H1 (cell line): ENCODE measurements at regions not wholly inside any gene's neighbourhood (a gene's known extent, or its start where the extent isn't known, plus 50 kb on each side); places are given as distances from the start of the nearest gene placed in this dataset.

Experiments
- BCL11A ChIP-seq, 2 experiments: IDR thresholded peaks; one replicate each; pipeline ENCODE4 v1.6.1; 2011; ENCODE audit warnings: low read depth in 2 of 2, low read length in 2 of 2, mild to moderate bottlenecking in 2 of 2
- CEBPB ChIP-seq: IDR thresholded peaks from 2 replicates; pipeline ENCODE4 v1.6.1; 2012; ENCODE audit warnings: low read depth, low read length
- EP300 ChIP-seq, 2 experiments: IDR thresholded peaks; 1 replicate in 1 of 2; 2 replicates in 1 of 2; pipeline ENCODE4 v1.6.1; 2011 to 2012; ENCODE audit warnings: low read depth in 2 of 2, low read length in 2 of 2, mild to moderate bottlenecking in 2 of 2, borderline replicate concordance in 1 of 2, inconsistent platforms in 1 of 2, moderate library complexity in 1 of 2
- JUN ChIP-seq: IDR thresholded peaks from 2 replicates; pipeline ENCODE4 v1.6.1; 2011; ENCODE audit warnings: low read depth, mild to moderate bottlenecking, improper control_type of control experiment, low read length
- KDM1A ChIP-seq: fragments of 200-600, 300-600 bp; sonication (generic); IDR thresholded peaks from 2 replicates; pipeline ENCODE4 v1.7.1; 2016; ENCODE audit warnings: mild to moderate bottlenecking, low read length, borderline replicate concordance
- PHF8 ChIP-seq: fragments of 200-600 bp; sonication (generic); conservative IDR thresholded peaks from 2 replicates; pipeline ENCODE4 v1.7.1; 2012; ENCODE audit warnings: low read depth, mild to moderate bottlenecking, inconsistent platforms, low read length, moderate library complexity
- POLR2A ChIP-seq, 2 experiments: IDR thresholded peaks; 1 replicate in 1 of 2; 2 replicates in 1 of 2; pipeline ENCODE4 v1.6.1; 2011; ENCODE audit warnings: low read depth in 2 of 2, low read length in 2 of 2, mild to moderate bottlenecking in 2 of 2; ENCODE audit errors: control extremely low read depth in 1 of 2
- POLR2AphosphoS5 ChIP-seq: IDR thresholded peaks from 2 replicates; pipeline ENCODE4 v1.6.1; 2011; ENCODE audit warnings: low read depth, low read length
- RFX5 ChIP-seq: IDR thresholded peaks from 2 replicates; pipeline ENCODE4 v1.6.1; 2011; ENCODE audit warnings: low read depth, low read length, improper control_type of control experiment, borderline replicate concordance
- SAP30 ChIP-seq: fragments of 300-600 bp; sonication (generic); IDR thresholded peaks from 2 replicates; pipeline ENCODE4 v1.7.1; 2012; ENCODE audit warnings: low read length, moderate library complexity, mild to moderate bottlenecking, inconsistent platforms; ENCODE audit not compliant: insufficient read depth, insufficient replicate concordance
- SIRT6 ChIP-seq: IDR thresholded peaks from one replicate; pipeline ENCODE4 v1.7.1; 2012; ENCODE audit warnings: low read length, inconsistent platforms
- TF ChIP-seq, protein P1 (sequence below): fragments of 300-600 bp; sonication (generic); IDR thresholded peaks from 2 replicates; pipeline ENCODE4 v1.7.1; 2012; ENCODE audit warnings: low read length, moderate library complexity, mild to moderate bottlenecking, inconsistent platforms; ENCODE audit not compliant: insufficient replicate concordance

DNA sequence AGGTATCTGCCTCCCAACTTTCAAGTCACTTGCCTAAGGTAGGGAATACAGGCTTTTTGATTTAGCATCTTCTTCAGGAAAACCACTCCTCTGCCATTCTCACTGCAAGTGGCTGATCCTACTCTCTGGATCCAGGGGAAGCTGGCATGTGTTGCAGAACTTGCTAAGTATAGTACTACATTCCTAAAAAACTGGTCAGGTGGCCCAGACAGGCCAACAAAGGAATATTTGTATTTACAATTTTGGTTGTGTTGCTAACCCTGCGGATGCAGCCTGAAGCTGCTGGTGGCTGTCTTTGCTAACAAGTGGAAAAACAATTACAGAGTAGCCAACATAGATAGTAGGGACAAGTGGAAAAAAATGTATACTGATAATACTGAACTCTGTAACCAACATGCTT is 222.5 kb upstream of the STARD13 start (continued):
- TF ChIP-seq, protein P1, sequence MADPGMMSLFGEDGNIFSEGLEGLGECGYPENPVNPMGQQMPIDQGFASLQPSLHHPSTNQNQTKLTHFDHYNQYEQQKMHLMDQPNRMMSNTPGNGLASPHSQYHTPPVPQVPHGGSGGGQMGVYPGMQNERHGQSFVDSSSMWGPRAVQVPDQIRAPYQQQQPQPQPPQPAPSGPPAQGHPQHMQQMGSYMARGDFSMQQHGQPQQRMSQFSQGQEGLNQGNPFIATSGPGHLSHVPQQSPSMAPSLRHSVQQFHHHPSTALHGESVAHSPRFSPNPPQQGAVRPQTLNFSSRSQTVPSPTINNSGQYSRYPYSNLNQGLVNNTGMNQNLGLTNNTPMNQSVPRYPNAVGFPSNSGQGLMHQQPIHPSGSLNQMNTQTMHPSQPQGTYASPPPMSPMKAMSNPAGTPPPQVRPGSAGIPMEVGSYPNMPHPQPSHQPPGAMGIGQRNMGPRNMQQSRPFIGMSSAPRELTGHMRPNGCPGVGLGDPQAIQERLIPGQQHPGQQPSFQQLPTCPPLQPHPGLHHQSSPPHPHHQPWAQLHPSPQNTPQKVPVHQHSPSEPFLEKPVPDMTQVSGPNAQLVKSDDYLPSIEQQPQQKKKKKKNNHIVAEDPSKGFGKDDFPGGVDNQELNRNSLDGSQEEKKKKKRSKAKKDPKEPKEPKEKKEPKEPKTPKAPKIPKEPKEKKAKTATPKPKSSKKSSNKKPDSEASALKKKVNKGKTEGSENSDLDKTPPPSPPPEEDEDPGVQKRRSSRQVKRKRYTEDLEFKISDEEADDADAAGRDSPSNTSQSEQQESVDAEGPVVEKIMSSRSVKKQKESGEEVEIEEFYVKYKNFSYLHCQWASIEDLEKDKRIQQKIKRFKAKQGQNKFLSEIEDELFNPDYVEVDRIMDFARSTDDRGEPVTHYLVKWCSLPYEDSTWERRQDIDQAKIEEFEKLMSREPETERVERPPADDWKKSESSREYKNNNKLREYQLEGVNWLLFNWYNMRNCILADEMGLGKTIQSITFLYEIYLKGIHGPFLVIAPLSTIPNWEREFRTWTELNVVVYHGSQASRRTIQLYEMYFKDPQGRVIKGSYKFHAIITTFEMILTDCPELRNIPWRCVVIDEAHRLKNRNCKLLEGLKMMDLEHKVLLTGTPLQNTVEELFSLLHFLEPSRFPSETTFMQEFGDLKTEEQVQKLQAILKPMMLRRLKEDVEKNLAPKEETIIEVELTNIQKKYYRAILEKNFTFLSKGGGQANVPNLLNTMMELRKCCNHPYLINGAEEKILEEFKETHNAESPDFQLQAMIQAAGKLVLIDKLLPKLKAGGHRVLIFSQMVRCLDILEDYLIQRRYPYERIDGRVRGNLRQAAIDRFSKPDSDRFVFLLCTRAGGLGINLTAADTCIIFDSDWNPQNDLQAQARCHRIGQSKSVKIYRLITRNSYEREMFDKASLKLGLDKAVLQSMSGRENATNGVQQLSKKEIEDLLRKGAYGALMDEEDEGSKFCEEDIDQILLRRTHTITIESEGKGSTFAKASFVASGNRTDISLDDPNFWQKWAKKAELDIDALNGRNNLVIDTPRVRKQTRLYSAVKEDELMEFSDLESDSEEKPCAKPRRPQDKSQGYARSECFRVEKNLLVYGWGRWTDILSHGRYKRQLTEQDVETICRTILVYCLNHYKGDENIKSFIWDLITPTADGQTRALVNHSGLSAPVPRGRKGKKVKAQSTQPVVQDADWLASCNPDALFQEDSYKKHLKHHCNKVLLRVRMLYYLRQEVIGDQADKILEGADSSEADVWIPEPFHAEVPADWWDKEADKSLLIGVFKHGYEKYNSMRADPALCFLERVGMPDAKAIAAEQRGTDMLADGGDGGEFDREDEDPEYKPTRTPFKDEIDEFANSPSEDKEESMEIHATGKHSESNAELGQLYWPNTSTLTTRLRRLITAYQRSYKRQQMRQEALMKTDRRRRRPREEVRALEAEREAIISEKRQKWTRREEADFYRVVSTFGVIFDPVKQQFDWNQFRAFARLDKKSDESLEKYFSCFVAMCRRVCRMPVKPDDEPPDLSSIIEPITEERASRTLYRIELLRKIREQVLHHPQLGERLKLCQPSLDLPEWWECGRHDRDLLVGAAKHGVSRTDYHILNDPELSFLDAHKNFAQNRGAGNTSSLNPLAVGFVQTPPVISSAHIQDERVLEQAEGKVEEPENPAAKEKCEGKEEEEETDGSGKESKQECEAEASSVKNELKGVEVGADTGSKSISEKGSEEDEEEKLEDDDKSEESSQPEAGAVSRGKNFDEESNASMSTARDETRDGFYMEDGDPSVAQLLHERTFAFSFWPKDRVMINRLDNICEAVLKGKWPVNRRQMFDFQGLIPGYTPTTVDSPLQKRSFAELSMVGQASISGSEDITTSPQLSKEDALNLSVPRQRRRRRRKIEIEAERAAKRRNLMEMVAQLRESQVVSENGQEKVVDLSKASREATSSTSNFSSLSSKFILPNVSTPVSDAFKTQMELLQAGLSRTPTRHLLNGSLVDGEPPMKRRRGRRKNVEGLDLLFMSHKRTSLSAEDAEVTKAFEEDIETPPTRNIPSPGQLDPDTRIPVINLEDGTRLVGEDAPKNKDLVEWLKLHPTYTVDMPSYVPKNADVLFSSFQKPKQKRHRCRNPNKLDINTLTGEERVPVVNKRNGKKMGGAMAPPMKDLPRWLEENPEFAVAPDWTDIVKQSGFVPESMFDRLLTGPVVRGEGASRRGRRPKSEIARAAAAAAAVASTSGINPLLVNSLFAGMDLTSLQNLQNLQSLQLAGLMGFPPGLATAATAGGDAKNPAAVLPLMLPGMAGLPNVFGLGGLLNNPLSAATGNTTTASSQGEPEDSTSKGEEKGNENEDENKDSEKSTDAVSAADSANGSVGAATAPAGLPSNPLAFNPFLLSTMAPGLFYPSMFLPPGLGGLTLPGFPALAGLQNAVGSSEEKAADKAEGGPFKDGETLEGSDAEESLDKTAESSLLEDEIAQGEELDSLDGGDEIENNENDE, result no peak
- no peak for TF ChIP-seq POLR2AphosphoS5
- no peak for TF ChIP-seq SAP30
- TF ChIP-seq PHF8, result no peak
- TF ChIP-seq EP300 (IDR thresholded peaks at IDR 0.05; ENCODE audit: borderline replicate concordance in 1 of 2, low read depth in 2 of 2, low read length in 2 of 2), result no peak
- no peak for TF ChIP-seq JUN
- TF ChIP-seq KDM1A, result no peak
- no peak for TF ChIP-seq SIRT6
- TF ChIP-seq CEBPB, result no peak
- TF ChIP-seq POLR2A (IDR thresholded peaks at IDR 0.05; ENCODE audit: control extremely low read depth in 1 of 2, low read depth in 2 of 2, low read length in 2 of 2), result no peak
- no peak for TF ChIP-seq RFX5
- no peak for TF ChIP-seq BCL11A (IDR thresholded peaks at IDR 0.05; ENCODE audit: low read depth in 2 of 2, low read length in 2 of 2)
